A549 (cell line): ENCODE measurements at regions not wholly inside any gene's neighbourhood (a gene's known extent, or its start where the extent isn't known, plus 50 kb on each side); places are given as distances from the start of the nearest gene placed in this dataset.

Source experiments
- ATAC-seq, 2 experiments: fragments of 200-7000 bp in 1 of 2; fragments of >200 bp in 1 of 2; cut with Nextera tagmentation in 1 of 2; cut with Tn5 transposase in 1 of 2; 3 replicates each; pipeline versions ENCODE4 v1.8.0 to v1.9.1; 2018 to 2020; ENCODE audit warnings: mild to moderate bottlenecking in 1 of 2, moderate library complexity in 1 of 2
- CTCF ChIA-PET: fragments of 300-600 bp; sonication (Branson Sonifier 250); formaldehyde crosslinking; extraction: SDS; loops from one replicate; lab custom pipeline; 2021; ENCODE audit warnings: antibody characterized with exemption, inconsistent platforms; lab: Yijun Ruan, JAX
- POLR2A ChIA-PET: fragments of 350-600 bp; formaldehyde crosslinking; extraction: SDS; loops from one replicate; lab custom pipeline; 2021; ENCODE audit warnings: antibody characterized with exemption, inconsistent platforms; lab: Yijun Ruan, JAX
- DNase-seq, 2 experiments: peaks; one replicate each; pipeline versions ENCODE4 v3.0.0 to v3.0.0-alpha.2; 2011 to 2016; ENCODE audit warnings: low read depth in 1 of 2, low spot score in 1 of 2
- FAIRE-seq: peaks from 2 replicates; lab custom pipeline; 2011; peaks lifted over from hg19 to GRCh38; lab: Jason Lieb, UNC
- H3K27ac ChIP-seq, 2 experiments: fragments of >200 bp; sonication (Bioruptor Twin); formaldehyde crosslinking; 3 replicates each; pipeline ENCODE4 v1.5.1; 2016 to 2017
- H3K4me1 ChIP-seq: fragments of >200 bp; sonication (Bioruptor Twin); formaldehyde crosslinking; 3 replicates; pipeline ENCODE4 v1.6.1; 2016
- H3K4me2 ChIP-seq: fragments of >200 bp; sonication (Bioruptor Twin); formaldehyde crosslinking; 3 replicates; pipeline ENCODE4 v1.6.1; 2016
- H3K4me3 ChIP-seq: fragments of >200 bp; sonication (Bioruptor Twin); formaldehyde crosslinking; 3 replicates; pipeline ENCODE4 v1.5.1; 2016
- H3K9me3 ChIP-seq: fragments of >200 bp; sonication (Bioruptor Twin); formaldehyde crosslinking; 3 replicates; pipeline ENCODE4 v1.6.1; 2016
- ESRRA ChIP-seq: fragments of 150-350 bp; IDR thresholded peaks from 2 replicates; pipeline ENCODE4 v1.6.1; 2014; ENCODE audit warnings: mild to moderate bottlenecking, low read length, borderline replicate concordance
- FOXS1 ChIP-seq: fragments of 250-450 bp; sonication (Bioruptor Pico); IDR thresholded peaks from 2 replicates; pipeline ENCODE4 v1.5.0; 2020; ENCODE audit warnings: mild to moderate bottlenecking, moderate library complexity
- HEYL ChIP-seq: fragments of 250-450 bp; sonication (Bioruptor Pico); IDR thresholded peaks from 2 replicates; pipeline ENCODE4 v1.8.0; 2021; ENCODE audit warnings: mild to moderate bottlenecking, moderate library complexity
- JUN ChIP-seq, 2 experiments: fragments of >200 bp; sonication (Bioruptor Twin); formaldehyde crosslinking; IDR thresholded peaks; 2 replicates in 1 of 2; 3 replicates in 1 of 2; pipeline ENCODE4 v1.6.1; 2016 to 2017
- JUNB ChIP-seq: fragments of >200 bp; sonication (Bioruptor Twin); formaldehyde crosslinking; IDR thresholded peaks from 2 replicates; pipeline ENCODE4 v1.6.1; 2016
- MYC ChIP-seq: IDR thresholded peaks from 2 replicates; pipeline ENCODE4 v1.6.1; 2012; ENCODE audit warnings: mild to moderate bottlenecking, inconsistent platforms, low read length, improper control_type of control experiment, borderline replicate concordance
- NFE2L2 ChIP-seq: fragments of 150-350 bp; conservative IDR thresholded peaks from 2 replicates; pipeline ENCODE4 v1.6.1; 2014; ENCODE audit warnings: low read length
- NPAS2 ChIP-seq: fragments of 250-450 bp; sonication (Bioruptor Pico); IDR thresholded peaks from 2 replicates; pipeline ENCODE4 v1.8.0; 2022; ENCODE audit warnings: mild to moderate bottlenecking, moderate library complexity, borderline replicate concordance
- PHF8 ChIP-seq: fragments of 200-600 bp; sonication (generic); IDR thresholded peaks from 2 replicates; pipeline ENCODE4 v1.6.1; 2016; ENCODE audit warnings: low read depth, mild to moderate bottlenecking, antibody characterized with exemption, moderate library complexity, borderline replicate concordance
- POLR2A ChIP-seq: IDR thresholded peaks from 2 replicates; pipeline ENCODE4 v1.6.1; 2012; ENCODE audit warnings: mild to moderate bottlenecking, low read length
- POLR2AphosphoS2 ChIP-seq: conservative IDR thresholded peaks from 2 replicates; pipeline ENCODE4 v1.6.1; 2012; ENCODE audit warnings: low read length, improper control_type of control experiment, inconsistent platforms
- RARB ChIP-seq: fragments of 250-450 bp; sonication (Bioruptor Pico); IDR thresholded peaks from 2 replicates; pipeline ENCODE4 v1.8.0; 2021; ENCODE audit warnings: mild to moderate bottlenecking, moderate library complexity
- RFX5 ChIP-seq: fragments of 450-650 bp; IDR thresholded peaks from 2 replicates; pipeline ENCODE4 v1.7.1; 2014; ENCODE audit warnings: antibody characterized with exemption, mild to moderate bottlenecking, moderate library complexity
- TFCP2L1 ChIP-seq: fragments of 250-450 bp; sonication (Bioruptor Pico); IDR thresholded peaks from 2 replicates; pipeline ENCODE4 v1.5.0; 2021; ENCODE audit warnings: mild to moderate bottlenecking
- ZFP36 ChIP-seq: fragments of 450-650 bp; IDR thresholded peaks from 2 replicates; pipeline ENCODE4 v1.6.1; 2014; ENCODE audit warnings: borderline replicate concordance; ENCODE audit not compliant: partially characterized antibody
- WGBS: methylation state at CpG from one replicate; pipeline ENCODE4 v1.1.6; 2017; ENCODE audit errors: missing lambda C conversion rate; 5-methylcytosine and 5-hydroxymethylcytosine counted together
- TF ChIP-seq, protein P1 (sequence below): fragments of 250-450 bp; sonication (Bioruptor Pico); IDR thresholded peaks from 2 replicates; pipeline ENCODE4 v1.5.0; 2020; ENCODE audit warnings: low read depth, mild to moderate bottlenecking, moderate library complexity
- TF ChIP-seq, protein P2 (sequence below): fragments of 250-450 bp; sonication (Bioruptor Pico); IDR thresholded peaks from 2 replicates; pipeline ENCODE4 v1.5.0; 2021; ENCODE audit warnings: mild to moderate bottlenecking, moderate library complexity, borderline replicate concordance
- TF ChIP-seq, protein P3 (sequence below): fragments of >200 bp; sonication (Bioruptor Twin); formaldehyde crosslinking; IDR thresholded peaks from 2 replicates; pipeline ENCODE4 v1.6.1; 2016

DNA sequence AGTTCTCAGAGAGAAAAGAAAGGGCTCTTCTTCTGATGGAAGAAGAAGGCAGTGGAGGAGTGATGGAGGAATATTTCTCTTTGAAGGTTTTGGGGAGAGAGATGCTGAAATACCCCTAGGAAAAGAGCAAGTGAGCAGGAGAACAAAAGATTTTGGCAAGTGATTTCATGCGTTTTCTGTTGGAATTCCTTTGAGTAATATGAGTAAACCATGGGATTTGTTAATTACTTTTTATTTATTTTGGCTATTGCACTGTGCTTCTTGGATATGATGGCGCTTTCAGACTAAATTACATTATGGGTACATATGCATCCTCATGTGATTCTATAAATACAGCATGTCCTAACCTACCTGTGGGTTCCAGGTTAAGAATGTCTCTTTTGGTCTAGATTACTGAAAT is 210.1 kb upstream of the PTGFR start:
- ChIA-PET CTCF (no interaction called here), POLR2A (no interaction called here)
- TF ChIP-seq TFCP2L1 (CRISPR knock-in tag): no peak
- no peak for TF ChIP-seq JUN (IDR thresholded peaks at IDR 0.05)
- TF ChIP-seq, protein P1, sequence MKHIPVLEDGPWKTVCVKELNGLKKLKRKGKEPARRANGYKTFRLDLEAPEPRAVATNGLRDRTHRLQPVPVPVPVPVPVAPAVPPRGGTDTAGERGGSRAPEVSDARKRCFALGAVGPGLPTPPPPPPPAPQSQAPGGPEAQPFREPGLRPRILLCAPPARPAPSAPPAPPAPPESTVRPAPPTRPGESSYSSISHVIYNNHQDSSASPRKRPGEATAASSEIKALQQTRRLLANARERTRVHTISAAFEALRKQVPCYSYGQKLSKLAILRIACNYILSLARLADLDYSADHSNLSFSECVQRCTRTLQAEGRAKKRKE (CRISPR knock-in tag): no peak
- TF ChIP-seq JUNB: no peak
- TF ChIP-seq ZFP36: no peak
- TF ChIP-seq, protein P2, sequence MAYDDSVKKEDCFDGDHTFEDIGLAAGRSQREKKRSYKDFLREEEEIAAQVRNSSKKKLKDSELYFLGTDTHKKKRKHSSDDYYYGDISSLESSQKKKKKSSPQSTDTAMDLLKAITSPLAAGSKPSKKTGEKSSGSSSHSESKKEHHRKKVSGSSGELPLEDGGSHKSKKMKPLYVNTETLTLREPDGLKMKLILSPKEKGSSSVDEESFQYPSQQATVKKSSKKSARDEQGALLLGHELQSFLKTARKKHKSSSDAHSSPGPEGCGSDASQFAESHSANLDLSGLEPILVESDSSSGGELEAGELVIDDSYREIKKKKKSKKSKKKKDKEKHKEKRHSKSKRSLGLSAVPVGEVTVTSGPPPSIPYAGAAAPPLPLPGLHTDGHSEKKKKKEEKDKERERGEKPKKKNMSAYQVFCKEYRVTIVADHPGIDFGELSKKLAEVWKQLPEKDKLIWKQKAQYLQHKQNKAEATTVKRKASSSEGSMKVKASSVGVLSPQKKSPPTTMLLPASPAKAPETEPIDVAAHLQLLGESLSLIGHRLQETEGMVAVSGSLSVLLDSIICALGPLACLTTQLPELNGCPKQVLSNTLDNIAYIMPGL (CRISPR knock-in tag): no peak
- no peak for TF ChIP-seq RFX5
- TF ChIP-seq NFE2L2: no peak
- TF ChIP-seq, protein P3, sequence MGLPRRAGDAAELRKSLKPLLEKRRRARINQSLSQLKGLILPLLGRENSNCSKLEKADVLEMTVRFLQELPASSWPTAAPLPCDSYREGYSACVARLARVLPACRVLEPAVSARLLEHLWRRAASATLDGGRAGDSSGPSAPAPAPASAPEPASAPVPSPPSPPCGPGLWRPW: no peak
- TF ChIP-seq FOXS1: no peak
- TF ChIP-seq NPAS2 (CRISPR knock-in tag): no peak
- TF ChIP-seq POLR2A: no peak
- TF ChIP-seq POLR2AphosphoS2: no peak
- TF ChIP-seq RARB (CRISPR knock-in tag): no peak
- Histone ChIP-seq H3K4me2 (no peak overlapping the region), H3K27ac (no peak overlapping the region), H3K9me3 (no peaks in the 10 kb centered on the region), H3K4me1 (no peaks in the 10 kb centered on the region), H3K4me3 (no peak overlapping the region)
- 3% methylated on average over 2 of the region's 2 CpGs for WGBS
- no peak for ATAC-seq
- FAIRE-seq: no peak
- DNase-seq: no peak

DNA sequence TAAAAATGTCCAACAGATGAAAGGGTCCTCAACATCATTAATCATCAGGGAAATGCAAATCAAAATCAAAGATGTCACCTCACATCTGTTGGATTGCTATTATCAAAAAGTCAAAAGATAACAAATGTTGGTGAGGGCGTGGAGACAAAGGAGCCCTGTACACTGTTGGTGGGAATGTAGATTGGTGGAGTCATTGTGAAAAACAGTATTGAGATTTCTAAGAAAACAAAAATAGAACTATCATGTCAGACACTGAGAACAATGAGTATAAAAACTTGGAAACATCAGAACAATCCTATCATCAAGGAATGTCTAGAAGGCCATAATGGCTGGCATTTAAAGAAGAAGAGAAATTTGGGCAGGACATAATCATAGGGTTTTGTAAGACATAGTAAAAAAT is 209.2 kb upstream of the PTGFR start:
- 0% methylated on average over 1 of the region's 1 CpG for WGBS
- H3K4me2 ChIP-seq: no peak overlapping the region
- CTCF ChIA-PET: no interaction called here
- POLR2A ChIA-PET: no interaction called here
- H3K4me1 ChIP-seq: no peaks in the 10 kb centered on the region
- ATAC-seq: no peak
- no peaks in the 10 kb centered on the region for H3K9me3 ChIP-seq
- FAIRE-seq: no peak
- no peak for DNase-seq
- no peak overlapping the region for H3K27ac ChIP-seq
- TF ChIP-seq HEYL (CRISPR knock-in tag): no peak
- H3K4me3 ChIP-seq: no peak overlapping the region

DNA sequence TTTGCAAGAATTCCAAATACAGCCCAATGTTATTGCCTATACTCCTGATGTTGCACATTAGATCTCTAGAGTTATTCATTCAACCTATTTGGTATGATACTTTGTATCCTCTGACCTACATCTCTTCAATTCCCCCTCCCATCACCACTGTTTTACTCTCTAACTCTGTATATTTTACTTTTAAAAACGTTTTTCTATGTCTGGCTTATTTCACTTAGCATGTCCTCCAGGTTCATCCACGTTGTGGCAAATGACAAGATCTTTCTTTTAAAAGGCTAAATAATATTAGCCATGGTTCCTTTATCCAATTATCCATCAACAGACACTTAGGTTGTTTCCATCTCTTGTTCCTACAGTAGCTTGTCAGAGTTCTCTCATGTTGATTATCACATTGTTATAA is 207.1 kb upstream of the PTGFR start:
- CTCF ChIA-PET: no interaction called here
- H3K4me3 ChIP-seq: no peak overlapping the region
- TF ChIP-seq ESRRA (no peak), PHF8 (no peak)
- TF ChIP-seq, protein P2 (CRISPR knock-in tag): no peak
- TF ChIP-seq, all 56 proteins: peak for 0
- WGBS: 0% methylated on average over 2 of the region's 2 CpGs
- FAIRE-seq: no peak
- no peaks in the 10 kb centered on the region for H3K9me3 ChIP-seq
- H3K4me1 ChIP-seq: no peaks in the 10 kb centered on the region
- H3K27ac ChIP-seq: no peak overlapping the region
- DNase-seq: no peak
- H3K4me2 ChIP-seq: no peak overlapping the region
- POLR2A ChIA-PET: no interaction called here
- ATAC-seq: no peak

DNA sequence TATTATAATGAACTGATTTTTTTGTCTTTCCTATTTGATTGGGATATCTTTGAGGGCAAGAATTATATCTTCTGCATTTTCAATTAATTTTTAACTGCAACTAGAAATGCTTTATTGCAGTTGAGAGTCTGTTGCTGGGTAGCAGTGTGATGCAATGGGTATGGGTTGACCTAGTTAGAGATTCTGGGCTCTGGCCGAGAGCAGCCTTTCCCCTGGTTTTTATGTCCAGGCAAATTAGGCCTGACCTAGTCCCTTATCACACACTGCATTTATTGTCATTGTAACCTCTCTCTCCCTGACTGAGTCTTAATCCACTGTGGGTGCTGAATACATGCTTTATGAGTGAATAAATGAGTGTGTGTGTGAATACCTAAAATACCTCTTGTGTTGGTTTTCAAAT is 206.4 kb upstream of the PTGFR start:
- Histone ChIP-seq H3K4me1 (no peaks in the 10 kb centered on the region), H3K4me3 (no peak overlapping the region), H3K4me2 (no peak overlapping the region), H3K27ac (no peak overlapping the region), H3K9me3 (no peaks in the 10 kb centered on the region)
- DNase-seq: no peak
- no peak for FAIRE-seq
- no peak for ATAC-seq
- ChIA-PET POLR2A (no interaction called here), CTCF (no interaction called here)
- TF ChIP-seq PHF8 (no peak), MYC (no peak)
- 25% methylated on average over 1 of the region's 1 CpG for WGBS
